GM12874 (cell line): ENCODE measurements at regions not wholly inside any gene's neighbourhood (a gene's known extent, or its start where the extent isn't known, plus 50 kb on each side); places are given as distances from the start of the nearest gene placed in this dataset.

ENCODE experiments used
- CTCF ChIP-seq: IDR thresholded peaks from 2 replicates; pipeline ENCODE4 v1.5.1; 2011; ENCODE audit warnings: low read depth, mild to moderate bottlenecking, control low read depth, low read length, moderate library complexity; ENCODE audit not compliant: insufficient read depth

GRCh38 chr1:172898866-172899265, 151.9 kb downstream of the TNFSF18 start:
- TF ChIP-seq CTCF: no peak

- no peak for TF ChIP-seq CTCF
Measured at GRCh38 chr1:172900376-172900997, 150.3 kb downstream of the TNFSF18 start.

GRCh38 chr1:172902200-172902599, 148.5 kb downstream of the TNFSF18 start:
- no peak for TF ChIP-seq CTCF

- no peak for TF ChIP-seq CTCF
Measured at GRCh38 chr1:172902861-172903381, 147.8 kb downstream of the TNFSF18 start.

GRCh38 chr1:172903581-172904220, 147.0 kb downstream of the TNFSF18 start:
- no peak for TF ChIP-seq CTCF

GRCh38 chr1:172905452-172905851, 145.3 kb downstream of the TNFSF18 start:
- no peak for TF ChIP-seq CTCF

GRCh38 chr1:172906778-172907592, 143.8 kb downstream of the TNFSF18 start:
- TF ChIP-seq CTCF: no peak
